NCI-H460 (cell line): ENCODE measurements at regions not wholly inside any gene's neighbourhood (a gene's known extent, or its start where the extent isn't known, plus 50 kb on each side); places are given as distances from the start of the nearest gene placed in this dataset.

ENCODE experiments used
- DNase-seq: peaks from one replicate; pipeline ENCODE4 v3.0.0-alpha.2; 2016; ENCODE audit warnings: low read depth; ENCODE audit errors: extremely low read depth

DNA sequence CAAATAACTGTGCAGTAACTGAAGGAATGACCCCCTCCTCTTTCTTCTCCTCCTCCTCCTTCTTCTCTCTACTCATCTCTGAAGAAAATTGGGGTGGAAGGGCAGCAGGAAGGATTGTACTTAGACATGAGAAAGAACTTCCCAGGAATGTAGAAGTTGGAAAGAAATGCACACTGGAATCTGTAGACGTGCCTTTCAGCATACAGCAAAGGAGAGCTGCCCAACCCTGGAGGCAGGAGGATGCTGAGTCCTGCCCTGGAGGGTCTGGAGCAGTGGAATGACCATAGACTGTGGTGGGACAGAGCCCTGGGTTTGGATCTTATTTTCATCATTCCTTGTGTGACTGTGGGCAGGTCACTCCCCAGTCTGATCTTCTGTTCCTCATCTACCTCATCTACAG, 80.1 kb downstream of the PJA1 start:
- no peak for DNase-seq

DNA sequence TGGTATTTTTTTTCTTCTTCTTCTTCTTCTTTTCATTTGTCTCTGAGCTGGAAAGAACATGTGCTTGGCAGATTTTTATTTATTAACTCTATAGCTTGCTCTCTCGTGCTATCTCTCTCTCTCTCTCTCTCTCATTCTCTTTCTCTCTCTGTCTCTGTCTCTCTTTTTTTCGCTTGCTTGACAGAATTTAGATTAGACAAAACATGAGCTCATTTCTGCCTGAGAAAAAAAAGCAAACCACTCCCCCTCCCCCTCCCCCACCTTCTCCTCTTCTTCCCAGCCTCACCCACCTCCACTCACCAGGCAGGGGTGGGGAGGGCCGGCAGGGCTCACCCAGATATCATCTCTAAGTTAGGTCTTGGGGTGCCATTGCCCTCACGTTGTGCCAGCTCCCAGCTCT, 81.5 kb downstream of the PJA1 start:
- no peak for DNase-seq

DNA sequence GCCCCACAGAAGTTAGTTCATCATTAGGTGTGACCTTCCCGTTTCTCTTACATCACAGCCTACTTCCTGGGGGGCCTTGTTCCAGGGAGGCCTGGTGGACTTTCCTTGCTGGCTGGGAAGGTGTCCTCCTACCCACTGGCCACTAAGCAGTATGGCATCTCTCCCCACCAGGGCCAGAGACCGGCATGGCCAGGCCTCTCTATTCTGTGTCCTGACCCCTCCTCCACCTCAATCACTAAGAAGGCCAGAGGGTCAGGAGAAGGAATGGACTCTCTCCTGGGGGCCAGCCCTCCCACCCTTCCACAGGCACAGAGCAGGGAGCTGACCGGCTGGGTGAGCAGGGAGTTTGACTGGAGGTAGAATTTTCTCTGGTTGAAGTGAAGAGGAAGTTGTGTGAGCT, 81.9 kb downstream of the PJA1 start:
- DNase-seq, result no peak

DNA sequence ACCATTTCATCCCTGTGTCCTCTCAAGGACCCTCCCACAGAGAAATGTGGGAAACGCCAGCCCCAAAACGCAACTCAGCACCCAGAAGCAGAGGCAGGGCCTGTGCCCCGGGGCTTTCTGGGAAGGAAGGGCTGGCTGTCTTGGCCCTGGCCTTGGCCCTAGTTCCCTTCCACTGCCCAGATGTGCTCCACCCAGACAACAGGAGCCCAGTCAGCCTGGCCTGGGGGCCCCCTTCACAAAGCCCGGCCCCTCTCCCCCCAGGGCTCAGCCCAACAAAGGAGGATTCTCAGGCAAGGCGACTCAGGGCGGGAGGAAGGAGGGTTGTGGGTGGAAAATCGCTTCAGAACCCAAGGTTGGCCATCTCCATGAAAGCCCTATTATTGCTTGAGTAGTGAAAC, 82.5 kb downstream of the PJA1 start:
- no peak for DNase-seq

DNA sequence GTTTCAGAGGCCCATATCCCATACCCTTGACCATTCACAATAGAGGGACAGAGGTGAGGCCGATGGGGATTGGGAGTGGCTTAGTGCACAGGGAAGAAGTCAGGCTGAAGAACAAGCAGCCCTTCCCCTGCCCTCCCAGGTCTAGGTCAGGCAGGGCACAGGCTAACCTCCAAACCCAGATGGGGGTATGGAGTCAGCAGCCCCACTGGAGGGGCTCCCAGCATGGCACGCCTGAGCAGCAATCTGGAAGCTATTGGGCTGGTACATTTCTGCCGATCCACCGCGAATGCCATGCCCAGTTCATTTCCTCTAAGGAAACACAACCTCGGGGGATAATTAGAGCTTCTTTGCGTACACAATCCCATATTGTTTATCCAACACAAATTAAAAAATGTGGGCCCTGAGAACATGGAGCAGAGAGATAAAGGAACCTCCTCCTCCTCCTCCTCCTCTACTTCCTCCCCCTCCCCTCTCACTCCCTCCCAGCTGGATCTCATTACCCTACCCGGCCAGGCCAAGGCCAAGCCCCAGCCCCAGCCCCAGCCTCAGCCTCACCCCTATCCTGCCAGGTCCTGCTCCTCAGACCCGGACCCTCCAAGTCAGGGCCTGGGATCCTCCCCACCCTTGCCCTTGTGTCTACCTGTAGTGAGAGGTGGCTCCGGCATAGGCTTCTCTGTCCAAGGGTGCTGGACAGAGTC, 83.0 kb downstream of the PJA1 start:
- DNase-seq, result no peak

DNA sequence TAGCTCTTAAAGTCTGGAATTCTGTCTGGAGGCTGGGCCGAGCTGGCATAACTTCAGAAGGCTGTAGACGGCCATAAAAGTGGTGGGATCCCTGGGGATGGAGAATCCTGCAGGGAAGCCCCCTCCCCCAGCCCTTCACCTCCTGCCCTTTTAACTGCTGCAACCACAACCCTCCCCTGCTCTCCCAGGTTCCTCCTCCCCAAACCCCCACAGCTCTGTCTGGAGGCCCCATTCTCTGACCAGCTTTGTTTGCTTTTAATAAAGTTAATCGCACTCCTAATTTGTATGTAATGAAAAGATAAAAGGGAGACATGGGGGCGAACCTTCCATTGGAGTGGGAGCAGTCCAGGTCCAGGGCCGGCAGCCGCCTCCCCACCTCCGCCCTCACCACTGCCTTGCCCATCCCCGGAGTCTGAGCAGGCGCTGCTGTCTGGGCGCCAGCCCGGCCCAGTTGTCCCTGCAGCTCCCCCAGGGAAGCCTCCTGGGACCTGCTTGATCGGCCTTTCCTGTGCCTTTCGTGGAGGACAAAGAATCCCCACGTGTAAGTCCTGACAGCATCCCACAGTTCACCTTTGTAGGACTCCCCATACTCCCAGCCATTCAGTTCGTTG, 84.3 kb downstream of the PJA1 start:
- no peak for DNase-seq

DNA sequence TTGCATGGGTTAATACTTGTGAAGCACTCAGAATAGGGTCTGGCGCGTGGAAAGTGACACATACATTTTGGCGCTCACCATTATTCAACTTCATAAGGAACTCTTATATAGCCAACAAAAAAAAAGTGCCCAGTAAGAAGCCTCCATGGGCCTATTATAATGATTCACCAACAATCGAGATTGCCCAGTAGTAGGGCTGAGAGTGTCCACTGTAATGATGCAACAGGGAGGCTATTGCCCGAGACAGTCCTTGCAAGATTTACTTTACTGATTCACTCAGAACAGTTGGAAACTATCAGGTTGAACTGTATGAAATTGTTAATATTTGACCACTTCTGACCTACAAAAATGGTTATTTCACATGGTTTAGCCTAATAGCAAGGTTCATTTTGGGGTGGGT, 86.0 kb downstream of the PJA1 start:
- no peak for DNase-seq

DNA sequence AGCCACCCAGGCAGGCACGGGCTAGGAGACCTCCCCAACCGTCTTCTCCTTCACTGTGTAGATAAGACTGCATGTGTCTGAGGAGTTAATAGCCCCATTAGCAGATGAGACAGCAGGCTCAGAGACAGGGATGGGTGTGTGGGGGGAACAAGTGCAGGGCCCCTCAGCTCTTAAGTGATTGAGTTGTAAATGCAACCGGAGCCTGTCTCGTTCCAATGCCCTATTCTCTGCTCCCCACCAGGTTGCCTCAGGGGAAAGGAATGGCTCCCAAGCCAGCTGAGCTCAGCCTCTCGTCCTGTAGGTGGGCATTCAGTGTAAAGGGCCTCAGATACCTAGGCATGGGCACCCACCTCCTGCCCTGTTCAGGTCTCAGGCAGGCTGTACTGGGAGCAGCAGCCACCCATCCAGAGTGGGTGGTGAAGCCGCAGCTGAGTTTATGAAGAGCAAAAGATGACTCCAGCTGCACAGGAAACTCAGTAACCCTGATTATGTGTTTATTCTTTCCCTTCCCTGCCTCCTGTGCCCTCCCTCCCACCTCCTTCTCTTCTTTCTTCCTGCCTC, 87.3 kb downstream of the PJA1 start:
- no peak for DNase-seq

DNA sequence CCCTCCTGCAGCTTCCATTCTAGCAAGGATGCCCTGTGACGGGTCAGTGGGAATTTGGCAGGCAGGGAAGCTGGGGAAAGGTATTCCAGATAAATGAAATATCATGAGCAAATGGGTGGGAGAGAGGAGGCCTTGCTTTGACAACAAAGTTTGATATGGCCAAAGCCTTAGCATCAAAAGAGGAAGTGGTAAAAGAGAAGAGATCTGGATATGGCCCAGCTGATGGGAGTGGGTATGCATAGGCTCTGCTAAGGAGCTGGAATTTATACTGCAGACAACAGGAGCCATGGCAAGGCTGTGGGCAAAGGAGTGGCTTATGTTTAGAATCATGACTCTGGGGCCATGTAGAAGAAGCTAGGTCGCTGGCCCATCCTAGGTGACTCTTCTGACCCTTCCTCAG, 89.2 kb downstream of the PJA1 start:
- no peak for DNase-seq

DNA sequence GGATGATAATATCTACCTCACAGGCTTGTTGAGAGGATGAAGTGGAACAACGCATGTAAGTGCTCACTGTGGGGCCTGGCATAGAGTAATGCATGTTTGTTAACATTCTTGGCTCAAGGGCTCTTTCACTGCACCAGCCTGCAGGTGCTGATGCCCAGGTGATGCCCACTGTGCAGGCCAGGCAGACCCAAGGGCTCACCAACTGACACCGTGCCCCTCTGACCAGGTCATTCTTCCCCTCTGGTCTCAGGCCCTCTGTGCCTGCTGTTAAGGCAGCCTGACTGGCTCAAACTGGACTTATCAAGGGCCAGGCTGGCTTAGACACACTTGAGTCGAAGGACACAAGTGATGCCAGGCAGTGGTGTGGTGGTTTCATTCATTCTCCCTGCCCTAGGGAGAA, 90.5 kb downstream of the PJA1 start:
- no peak for DNase-seq

DNA sequence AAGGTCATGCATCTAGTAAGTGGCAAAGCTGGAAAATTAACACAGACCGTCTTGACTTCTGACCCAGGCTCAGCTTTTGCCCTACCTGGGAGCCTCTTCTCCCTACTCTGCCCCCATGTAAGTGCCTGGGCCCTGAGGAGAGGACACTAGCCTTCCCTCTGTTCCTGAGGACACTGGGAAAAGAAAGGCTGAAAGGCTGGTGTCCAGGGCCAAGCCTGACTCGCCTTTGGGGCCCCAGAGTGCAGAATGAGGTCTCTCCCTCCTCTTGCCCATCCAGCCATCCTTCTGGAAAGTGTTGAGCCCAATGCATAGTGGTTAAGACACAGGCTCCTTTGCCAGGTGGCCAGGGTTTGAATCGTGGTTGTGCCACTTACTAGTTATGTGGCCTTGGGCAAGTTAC, 91.5 kb downstream of the PJA1 start:
- no peak for DNase-seq

DNA sequence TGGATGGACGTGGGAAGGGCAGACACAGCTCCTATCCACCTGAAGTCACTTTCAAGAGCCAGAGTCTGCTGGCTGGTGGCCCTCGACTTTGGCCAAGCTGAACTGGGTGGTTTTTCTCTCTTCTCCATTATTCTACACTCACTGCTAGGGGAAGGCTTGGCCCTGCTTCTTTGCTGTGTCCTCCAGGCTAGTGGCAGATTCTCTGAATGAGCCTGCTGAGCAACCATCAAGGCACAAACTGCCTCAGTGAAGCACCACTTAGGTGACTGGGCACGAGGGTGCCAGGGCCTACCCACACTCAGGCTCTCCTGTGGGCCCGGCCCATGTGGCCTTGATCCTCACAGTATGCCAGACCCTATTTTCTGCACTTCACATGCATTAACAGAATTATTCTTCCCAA, 92.0 kb downstream of the PJA1 start:
- DNase-seq, result no peak

DNA sequence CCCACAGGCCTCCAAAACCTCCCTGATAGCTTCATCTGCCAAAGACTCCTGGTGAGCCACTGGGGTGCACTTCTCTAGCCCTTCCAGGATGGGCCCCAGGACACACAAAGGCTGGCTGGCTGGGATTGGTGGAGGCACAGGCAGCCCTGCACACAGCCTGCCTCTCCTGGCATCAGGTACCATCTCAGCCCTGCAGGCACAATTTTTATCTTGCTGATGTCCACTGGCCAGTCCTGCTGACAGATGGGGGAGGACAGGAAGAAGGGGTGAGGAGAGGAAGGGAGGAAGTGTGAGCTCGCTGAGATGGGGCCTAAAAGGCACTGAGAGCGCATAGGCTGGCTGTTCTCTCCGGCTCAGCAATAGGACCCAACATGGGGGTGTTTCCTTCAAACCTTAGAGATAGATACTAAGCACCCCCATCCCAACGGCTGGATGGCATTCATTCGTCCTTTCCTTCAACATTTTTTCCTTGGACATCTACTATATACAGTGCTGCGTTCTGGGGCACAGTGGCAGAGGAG, 92.7 kb downstream of the PJA1 start:
- no peak for DNase-seq

DNA sequence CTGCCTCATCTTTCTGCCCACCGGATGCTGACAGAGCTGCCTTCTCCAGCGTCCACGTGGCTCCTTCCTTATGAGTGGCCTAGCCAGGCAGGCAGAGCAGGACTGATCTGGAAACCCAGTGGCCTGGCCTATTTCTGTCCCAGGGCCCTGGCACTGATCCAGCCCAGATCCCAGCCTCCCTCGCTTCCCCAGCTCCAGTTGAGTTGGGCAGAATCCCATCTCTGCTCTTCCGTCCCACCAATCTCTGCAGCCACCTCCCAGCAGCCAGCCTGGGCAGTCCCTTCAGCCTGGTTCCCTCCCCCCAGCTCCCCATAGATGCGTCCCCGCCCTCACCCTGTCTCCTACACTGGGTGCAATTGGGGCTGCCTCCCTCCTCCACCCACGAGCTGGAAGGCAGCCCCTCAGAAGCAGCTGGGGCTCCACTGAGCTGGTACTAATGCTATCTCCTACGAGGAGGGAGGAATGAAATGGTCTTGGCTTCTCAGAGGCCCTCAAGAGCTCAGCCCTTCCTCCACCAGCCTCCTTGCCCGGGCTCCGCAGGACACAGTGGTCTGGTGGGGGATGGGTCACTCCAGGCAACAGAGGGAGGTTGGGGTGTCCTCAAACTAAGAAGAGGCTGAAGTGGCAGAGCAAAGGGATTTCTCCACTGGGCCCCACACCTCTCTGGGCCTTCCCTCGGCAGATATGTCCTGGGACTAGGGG, 94.2 kb downstream of the PJA1 start:
- DNase-seq, result no peak

DNA sequence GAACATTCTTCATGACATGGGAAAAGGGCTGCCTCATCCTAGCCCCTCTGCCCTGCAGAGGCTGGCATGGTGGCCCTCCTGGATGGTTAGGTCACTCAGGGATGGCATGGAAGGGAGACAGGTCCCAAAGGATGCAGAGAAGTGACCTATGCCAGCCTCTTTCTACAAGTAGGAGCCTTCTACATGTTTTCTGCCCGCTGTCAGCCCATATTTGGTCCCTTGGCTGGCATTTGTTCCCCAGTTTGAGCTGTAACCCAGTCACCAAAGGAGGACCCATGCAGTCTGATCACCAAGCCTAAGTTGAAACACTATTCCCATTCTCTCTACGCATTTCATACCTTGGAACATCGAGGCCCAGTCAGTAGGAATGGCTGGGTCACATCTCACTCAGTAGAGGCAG, 95.4 kb downstream of the PJA1 start:
- DNase-seq, result no peak

DNA sequence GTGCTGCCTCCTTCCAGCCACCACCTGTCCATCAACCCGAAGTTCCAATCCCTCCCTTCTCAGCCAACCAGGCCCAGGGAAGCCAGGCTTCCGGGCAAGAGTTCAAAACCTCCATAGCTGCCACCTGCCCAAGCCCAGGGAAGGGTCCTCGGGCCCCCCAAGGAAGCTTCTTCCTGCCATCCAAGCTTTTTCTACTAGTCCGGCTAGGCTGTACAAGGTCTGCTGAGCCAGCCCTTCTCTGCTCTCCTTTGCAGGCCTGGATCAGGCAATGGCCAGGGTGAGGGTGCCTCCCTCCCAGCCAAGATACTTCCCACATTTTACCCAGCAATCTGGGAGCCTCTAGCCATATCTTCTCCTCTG, 96.2 kb downstream of the PJA1 start:
- no peak for DNase-seq

DNA sequence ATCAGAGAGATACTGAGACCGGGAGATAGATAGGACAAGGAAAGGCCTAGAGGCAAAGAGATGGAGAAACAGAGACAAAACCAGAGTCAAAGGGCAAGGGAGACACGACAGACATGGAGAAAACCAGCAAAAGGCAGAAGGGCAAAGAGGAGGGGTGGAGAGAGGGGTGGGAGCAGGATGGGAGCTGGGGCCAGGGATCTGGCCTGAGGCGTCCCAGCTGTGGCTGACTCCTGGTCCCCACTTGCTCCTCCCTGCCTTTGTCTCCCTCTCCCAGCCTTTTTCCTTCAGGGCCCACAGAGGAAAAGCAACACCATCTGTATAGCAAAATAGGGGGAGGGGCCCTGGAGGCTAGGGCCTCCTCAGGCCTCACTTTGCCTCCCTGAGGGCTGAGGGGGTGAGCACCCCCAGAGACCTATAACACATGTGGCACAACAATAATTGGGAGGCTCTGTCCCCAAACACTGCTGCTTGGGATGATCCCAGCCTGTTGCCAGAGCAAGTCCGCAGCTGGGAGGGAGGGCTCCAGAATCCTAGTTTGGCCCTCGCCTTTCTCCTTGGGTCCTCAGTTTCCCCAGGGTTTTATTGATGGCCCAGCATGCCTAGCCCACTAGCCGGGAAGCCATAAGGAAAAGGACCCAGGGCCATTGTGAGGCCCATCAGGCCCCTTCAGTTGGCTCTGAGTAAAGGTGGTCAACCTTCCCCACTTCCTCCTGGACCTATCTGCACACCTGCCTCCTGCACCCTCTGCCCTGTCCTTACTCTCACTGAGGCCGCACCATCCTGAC, 96.8 kb downstream of the PJA1 start:
- DNase-seq, result no peak

DNA sequence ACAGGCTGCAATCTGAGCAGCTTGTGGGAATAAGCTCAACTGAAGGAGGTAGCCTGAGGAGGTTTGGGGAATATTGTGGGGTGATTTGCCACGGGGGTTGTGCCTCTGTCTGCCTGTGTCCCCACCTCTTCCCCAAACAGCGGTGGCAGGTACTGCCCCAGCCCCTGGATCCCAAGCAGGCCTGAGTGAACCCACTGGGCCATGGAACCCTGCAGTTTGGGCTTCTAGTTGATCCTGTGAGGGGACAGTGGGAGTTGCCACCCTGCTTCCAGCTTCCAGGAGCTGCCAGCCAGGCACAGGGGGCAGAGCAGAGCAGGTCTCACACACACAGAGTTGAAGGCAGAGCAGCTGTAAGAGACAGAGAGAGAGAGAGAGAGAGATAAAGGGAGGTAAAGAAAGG, 97.4 kb downstream of the PJA1 start:
- DNase-seq, result no peak

DNA sequence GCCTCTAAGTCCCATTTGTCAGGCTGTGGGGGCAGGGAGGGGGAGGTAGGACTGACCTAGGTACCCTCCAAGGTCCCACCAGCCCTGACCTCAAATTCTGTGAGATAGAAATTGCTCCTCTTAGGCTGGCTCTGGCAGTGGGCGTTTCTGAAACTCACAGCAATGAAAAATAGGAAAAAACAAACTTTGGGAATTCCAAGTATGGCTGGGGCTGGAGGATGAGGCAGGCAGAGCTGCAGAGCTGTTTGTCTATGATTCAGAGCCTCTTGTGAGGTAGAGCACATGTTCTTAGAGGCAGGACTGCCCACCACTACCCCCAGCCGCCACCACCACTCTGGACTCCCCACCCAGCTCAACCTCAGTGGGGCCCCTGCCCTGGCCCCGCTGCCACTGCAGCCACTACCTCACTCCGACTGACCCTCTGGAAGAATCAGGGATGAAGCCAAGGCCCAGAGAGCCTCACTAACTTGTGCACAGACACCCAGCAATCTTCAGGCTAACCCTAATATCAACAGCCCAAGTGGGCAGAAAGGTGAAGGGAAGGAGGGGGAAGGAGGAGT, 98.2 kb downstream of the PJA1 start:
- DNase-seq, result no peak

DNA sequence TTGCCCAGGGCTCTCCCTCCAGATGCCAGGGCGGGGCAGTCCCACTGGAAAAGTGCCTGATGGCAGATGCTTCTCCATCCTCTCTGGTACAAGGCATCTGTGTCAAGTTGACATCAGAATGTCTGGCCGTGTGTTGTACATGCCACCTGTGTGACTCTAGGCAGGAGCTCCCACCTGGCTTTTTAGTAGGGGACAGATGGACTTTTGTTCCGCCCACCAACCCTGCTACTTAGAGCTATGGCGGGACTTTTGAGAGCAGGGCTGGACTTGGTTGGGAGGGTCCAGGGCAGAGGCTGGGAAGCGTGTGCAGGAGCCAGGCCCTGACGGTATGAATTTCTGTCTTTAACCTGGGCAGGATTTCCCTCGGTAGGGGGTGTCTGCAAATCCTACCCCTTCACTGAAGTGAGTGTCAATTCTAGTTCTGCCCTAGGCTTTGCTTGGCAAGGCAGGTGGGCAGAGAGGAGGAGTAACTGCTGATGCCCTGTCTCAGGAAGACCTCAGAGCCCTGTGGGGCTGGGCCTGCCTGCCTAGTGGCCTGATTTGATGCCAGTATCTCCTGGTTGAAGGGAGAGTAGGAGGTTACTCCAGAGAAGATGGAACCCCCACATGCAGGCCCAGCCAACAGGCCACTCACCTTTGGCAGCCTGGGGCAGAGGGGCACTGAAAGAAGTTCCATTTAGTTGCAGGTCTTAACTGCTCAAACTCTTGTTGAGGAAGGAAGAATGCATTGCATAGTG, 99.1 kb downstream of the PJA1 start:
- DNase-seq, result no peak
